H9 (cell line): ENCODE measurements at regions not wholly inside any gene's neighbourhood (a gene's known extent, or its start where the extent isn't known, plus 50 kb on each side); places are given as distances from the start of the nearest gene placed in this dataset.

Experiments used
- DNase-seq: peaks from one replicate; pipeline ENCODE4 v3.0.0-alpha.2; 2017
- H2AFZ ChIP-seq: one replicate; pipeline ENCODE4 v1.6.1; 2013; ENCODE audit warnings: mild to moderate bottlenecking, low read length, control low read depth, moderate library complexity
- H2AK5ac ChIP-seq: 2 replicates; pipeline ENCODE4 v1.6.1; 2013; ENCODE audit warnings: low read length, control low read depth, mixed read lengths; ENCODE audit not compliant: insufficient read length
- H2BK120ac ChIP-seq: one replicate; pipeline ENCODE4 v1.6.1; 2013; ENCODE audit warnings: low read depth, mild to moderate bottlenecking, low read length, control low read depth, inconsistent platforms; ENCODE audit not compliant: poor library complexity, severe bottlenecking
- H2BK12ac ChIP-seq: 2 replicates; pipeline ENCODE4 v1.6.1; 2013; ENCODE audit warnings: low read length, control low read depth, mixed read lengths, low read depth; ENCODE audit not compliant: insufficient read length
- H2BK15ac ChIP-seq: 2 replicates; pipeline ENCODE4 v1.6.1; 2013; ENCODE audit warnings: low read depth, low read length, control low read depth
- H2BK20ac ChIP-seq: one replicate; pipeline ENCODE4 v1.6.1; 2013; ENCODE audit warnings: low read depth, mild to moderate bottlenecking, low read length, control low read depth, inconsistent platforms; ENCODE audit not compliant: poor library complexity, severe bottlenecking
- H2BK5ac ChIP-seq: 2 replicates; pipeline ENCODE4 v1.6.1; 2013; ENCODE audit warnings: low read length, control low read depth, mixed read lengths; ENCODE audit not compliant: insufficient read length
- H3K14ac ChIP-seq: 2 replicates; pipeline ENCODE4 v1.6.1; 2013; ENCODE audit warnings: low read length, control low read depth; ENCODE audit not compliant: insufficient read depth
- H3K18ac ChIP-seq: 2 replicates; pipeline ENCODE4 v1.6.1; 2013; ENCODE audit warnings: low read depth, mild to moderate bottlenecking, mixed read lengths, low read length, control low read depth; ENCODE audit not compliant: insufficient read length
- H3K23ac ChIP-seq: 2 replicates; pipeline ENCODE4 v1.6.1; 2013; ENCODE audit warnings: low read length, control low read depth, mixed read lengths, low read depth; ENCODE audit not compliant: insufficient read length
- H3K23me2 ChIP-seq: 2 replicates; pipeline ENCODE4 v1.6.1; 2013; ENCODE audit warnings: low read depth, mild to moderate bottlenecking, mixed read lengths, low read length, control low read depth; ENCODE audit not compliant: insufficient read length, poor library complexity, severe bottlenecking
- H3K27ac ChIP-seq: 2 replicates; pipeline ENCODE4 v1.5.1; 2013; ENCODE audit warnings: low read length, control low read depth, mixed read lengths, low read depth; ENCODE audit not compliant: insufficient read length
- H3K27me3 ChIP-seq: 2 replicates; pipeline ENCODE4 v1.6.1; 2013; ENCODE audit warnings: low read length, control low read depth, inconsistent platforms; ENCODE audit not compliant: insufficient read depth
- H3K4ac ChIP-seq: 2 replicates; pipeline ENCODE4 v1.6.1; 2013; ENCODE audit warnings: low read depth, mild to moderate bottlenecking, control low read depth, inconsistent platforms, low read length, moderate library complexity
- H3K4me1 ChIP-seq: 2 replicates; pipeline ENCODE4 v1.6.1; 2013; ENCODE audit warnings: low read length, control low read depth, inconsistent platforms; ENCODE audit not compliant: insufficient read depth
- H3K4me2 ChIP-seq: 2 replicates; pipeline ENCODE4 v1.6.1; 2013; ENCODE audit warnings: low read length, control low read depth, mixed read lengths; ENCODE audit not compliant: insufficient read length, insufficient read depth
- H3K56ac ChIP-seq: 2 replicates; pipeline ENCODE4 v1.6.1; 2013; ENCODE audit warnings: low read depth, mild to moderate bottlenecking, mixed read lengths, low read length, control low read depth; ENCODE audit not compliant: insufficient read length
- H3K79me1 ChIP-seq: 2 replicates; pipeline ENCODE4 v1.6.1; 2013; ENCODE audit warnings: low read depth, mild to moderate bottlenecking, moderate library complexity, low read length, control low read depth, inconsistent platforms; ENCODE audit not compliant: insufficient read depth, poor library complexity, severe bottlenecking
- H3K79me2 ChIP-seq: 2 replicates; pipeline ENCODE4 v1.6.1; 2013; ENCODE audit warnings: low read length, control low read depth, inconsistent platforms; ENCODE audit not compliant: insufficient read depth
- H3K9ac ChIP-seq: 2 replicates; pipeline ENCODE4 v1.6.1; 2013; ENCODE audit warnings: low read length, control low read depth, mixed read lengths; ENCODE audit not compliant: insufficient read length; ENCODE audit errors: extremely low read depth
- H3K9me3 ChIP-seq: one replicate; pipeline ENCODE4 v1.6.1; 2013; ENCODE audit warnings: low read depth, low read length, inconsistent platforms; ENCODE audit not compliant: control insufficient read depth
- H3T11ph ChIP-seq: one replicate; pipeline ENCODE4 v1.6.1; 2013; ENCODE audit warnings: mild to moderate bottlenecking, low read length, control low read depth, inconsistent platforms
- H4K20me1 ChIP-seq: one replicate; pipeline ENCODE4 v1.6.1; 2013; ENCODE audit not compliant: control insufficient read depth, insufficient read length, insufficient read depth
- H4K5ac ChIP-seq: 2 replicates; pipeline ENCODE4 v1.6.1; 2013; ENCODE audit warnings: low read depth, mild to moderate bottlenecking, mixed read lengths, low read length, control low read depth; ENCODE audit not compliant: insufficient read length
- H4K8ac ChIP-seq: replicated peaks from 2 replicates; pipeline ENCODE4 v1.6.1; 2013; ENCODE audit warnings: low read length, control low read depth, mixed read lengths, low read depth; ENCODE audit not compliant: insufficient read length
- H4K91ac ChIP-seq: 2 replicates; pipeline ENCODE4 v1.6.1; 2013; ENCODE audit warnings: low read depth, mild to moderate bottlenecking, moderate library complexity, mixed read lengths, low read length, control low read depth; ENCODE audit not compliant: insufficient read length
- H3K27ac Mint-ChIP-seq, 3 experiments: 2 replicates in 2 of 3; 3 replicates in 1 of 3; pipeline ENCODE4 v1.8.0; 2020 to 2021; ENCODE audit warnings: mixed read lengths in 3 of 3, mild to moderate bottlenecking in 1 of 3, moderate library complexity in 1 of 3
- H3K27me3 Mint-ChIP-seq: 2 replicates; pipeline ENCODE4 v1.8.0; 2021; ENCODE audit warnings: low read depth, mild to moderate bottlenecking, moderate library complexity, mixed read lengths
- H3K36me3 Mint-ChIP-seq, 3 experiments: 2 replicates in 2 of 3; 3 replicates in 1 of 3; pipeline ENCODE4 v1.8.0; 2020 to 2021; ENCODE audit warnings: low read depth in 3 of 3, mixed read lengths in 3 of 3; ENCODE audit not compliant: insufficient read depth in 1 of 3
- H3K4me1 Mint-ChIP-seq, 2 experiments: 2 replicates each; pipeline ENCODE4 v1.8.0; 2020; ENCODE audit warnings: mixed read lengths in 2 of 2
- H3K4me3 Mint-ChIP-seq, 2 experiments: 2 replicates in 1 of 2; 3 replicates in 1 of 2; pipeline ENCODE4 v1.8.0; 2020 to 2021; ENCODE audit warnings: mild to moderate bottlenecking in 2 of 2, mixed read lengths in 2 of 2, moderate library complexity in 1 of 2
- H3K9me3 Mint-ChIP-seq, 2 experiments: 2 replicates in 1 of 2; 3 replicates in 1 of 2; pipeline ENCODE4 v1.8.0; 2020; ENCODE audit warnings: mild to moderate bottlenecking in 2 of 2, mixed read lengths in 2 of 2, moderate library complexity in 1 of 2
- WGBS: extraction: QIAGEN DNeasy Blood & Tissue Kit; methylation state at CpG from one replicate; pipeline ENCODE4 v1.1.7; 2013; ENCODE audit warnings: missing lambda C conversion rate, low lambda C conversion rate, mixed read lengths; ENCODE audit not compliant: insufficient read length; ENCODE audit errors: extremely low coverage; 5-methylcytosine and 5-hydroxymethylcytosine counted together
- TF ChIP-seq, protein P1 (sequence below): fragments of 200-600 bp; sonication (generic); conservative IDR thresholded peaks from 3 replicates; pipeline ENCODE4 v1.8.0; 2021; ENCODE audit warnings: antibody characterized with exemption, mild to moderate bottlenecking

DNA sequence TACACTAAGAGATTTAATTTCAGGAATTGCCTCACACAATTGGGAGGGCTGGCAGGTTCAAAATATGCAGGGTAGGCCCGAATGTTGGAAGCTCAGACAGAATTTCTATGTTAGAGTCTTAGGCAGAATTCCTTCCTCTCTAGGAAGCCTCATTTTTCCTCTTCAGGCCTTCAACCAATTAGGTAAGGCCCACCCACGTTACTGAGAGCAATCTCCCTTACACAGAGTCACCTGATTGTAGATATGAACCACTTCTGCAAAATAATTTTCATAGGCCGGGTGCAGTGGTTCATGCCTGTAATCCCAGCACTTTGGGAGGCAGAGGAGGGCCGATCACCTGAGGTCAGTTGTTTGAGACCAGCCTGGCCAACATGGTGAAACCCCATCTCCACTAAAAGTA, 50.2 kb upstream of the HIVEP1 start:
- H3K36me3 Mint-ChIP-seq, result peaks cover 2 to 4% (median 4%) of the 10 kb centered on the region in 3 experiments; a peak in 5 of 7 replicates
- no peaks in the 10 kb centered on the region for H3K9me3 ChIP-seq

More for the DNA sequence above, 50.2 kb upstream of the HIVEP1 start:
- no peak overlapping the region for H3K23ac ChIP-seq
- H4K91ac ChIP-seq, result no peak overlapping the region
- no peaks in the 10 kb centered on the region for H4K20me1 ChIP-seq
- no peak overlapping the region for H2BK15ac ChIP-seq
- H3K56ac ChIP-seq, result no peak overlapping the region
- H2BK12ac ChIP-seq, result no peak overlapping the region
- H2AFZ ChIP-seq, result no peak overlapping the region
- no peak overlapping the region for H2BK120ac ChIP-seq
- H2AK5ac ChIP-seq, result no peak overlapping the region
- H3K18ac ChIP-seq, result no peak overlapping the region
- WGBS, result no CpG with 5 or more reads among the region's 4 CpGs
- Mint-ChIP-seq H3K27me3 (peaks cover 3% of the 10 kb centered on the region; the same call in 1 of the 2 replicates), H3K9me3 (peaks cover under 1 to 4% of the 10 kb centered on the region in 2 experiments; a peak in 4 of 5 replicates), H3K4me3 (no peak overlapping the region), H3K27ac (no peak overlapping the region), H3K4me1 (peaks cover 8 to 19% of the 10 kb centered on the region in 2 experiments)
- no peaks in the 10 kb centered on the region for H3K79me1 ChIP-seq
- no peak overlapping the region for H3K14ac ChIP-seq
- no peak for DNase-seq
- no peak overlapping the region for H3K9ac ChIP-seq
- H3K27me3 ChIP-seq, result no peaks in the 10 kb centered on the region
- H2BK20ac ChIP-seq, result no peak overlapping the region
- no peak overlapping the region for H3K4me2 ChIP-seq
- TF ChIP-seq, protein P1, sequence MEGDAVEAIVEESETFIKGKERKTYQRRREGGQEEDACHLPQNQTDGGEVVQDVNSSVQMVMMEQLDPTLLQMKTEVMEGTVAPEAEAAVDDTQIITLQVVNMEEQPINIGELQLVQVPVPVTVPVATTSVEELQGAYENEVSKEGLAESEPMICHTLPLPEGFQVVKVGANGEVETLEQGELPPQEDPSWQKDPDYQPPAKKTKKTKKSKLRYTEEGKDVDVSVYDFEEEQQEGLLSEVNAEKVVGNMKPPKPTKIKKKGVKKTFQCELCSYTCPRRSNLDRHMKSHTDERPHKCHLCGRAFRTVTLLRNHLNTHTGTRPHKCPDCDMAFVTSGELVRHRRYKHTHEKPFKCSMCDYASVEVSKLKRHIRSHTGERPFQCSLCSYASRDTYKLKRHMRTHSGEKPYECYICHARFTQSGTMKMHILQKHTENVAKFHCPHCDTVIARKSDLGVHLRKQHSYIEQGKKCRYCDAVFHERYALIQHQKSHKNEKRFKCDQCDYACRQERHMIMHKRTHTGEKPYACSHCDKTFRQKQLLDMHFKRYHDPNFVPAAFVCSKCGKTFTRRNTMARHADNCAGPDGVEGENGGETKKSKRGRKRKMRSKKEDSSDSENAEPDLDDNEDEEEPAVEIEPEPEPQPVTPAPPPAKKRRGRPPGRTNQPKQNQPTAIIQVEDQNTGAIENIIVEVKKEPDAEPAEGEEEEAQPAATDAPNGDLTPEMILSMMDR, result no peak
- H3K79me2 ChIP-seq, result no peaks in the 10 kb centered on the region
- H3K27ac ChIP-seq, result no peak overlapping the region
- no peak overlapping the region for H3K4ac ChIP-seq
- no peak overlapping the region for H3T11ph ChIP-seq
- H4K5ac ChIP-seq, result no peak overlapping the region
- H4K8ac ChIP-seq, result no peak overlapping the region
- no peak overlapping the region for H2BK5ac ChIP-seq
- H3K4me1 ChIP-seq, result peaks cover 7% of the 10 kb centered on the region; the same call in 1 of the 2 replicates
- no peaks in the 10 kb centered on the region for H3K23me2 ChIP-seq
